Neural cell (in vitro differentiated cells): ENCODE measurements at regions not wholly inside any gene's neighbourhood (a gene's known extent, or its start where the extent isn't known, plus 50 kb on each side); places are given as distances from the start of the nearest gene placed in this dataset.

Experiments
- EP300 ChIP-seq: fragments of 450-650 bp; conservative IDR thresholded peaks from 2 replicates; pipeline ENCODE4 v1.6.1; 2014; ENCODE audit warnings: antibody characterized with exemption, mild to moderate bottlenecking, moderate library complexity; ENCODE audit not compliant: poor library complexity, severe bottlenecking
- EZH2 ChIP-seq: fragments of 200-600, 300-800 bp; shearing (Covaris generic), sonication (generic); IDR thresholded peaks from 2 replicates; pipeline ENCODE4 v1.6.1; 2014; ENCODE audit warnings: antibody characterized with exemption, low read length, borderline replicate concordance, mild to moderate bottlenecking; ENCODE audit not compliant: insufficient read depth, poor library complexity, severe bottlenecking
- POLR2AphosphoS5 ChIP-seq: IDR thresholded peaks from 2 replicates; pipeline ENCODE4 v1.6.1; 2012
- RAD21 ChIP-seq: fragments of 450-650 bp; conservative IDR thresholded peaks from 2 replicates; pipeline ENCODE4 v1.6.1; 2014; ENCODE audit warnings: antibody characterized with exemption, mild to moderate bottlenecking, moderate library complexity
- TAF1 ChIP-seq: IDR thresholded peaks from 2 replicates; pipeline ENCODE4 v1.6.1; 2012; ENCODE audit warnings: low read depth
- TF ChIP-seq, protein P1 (sequence below): fragments of 450-650 bp; IDR thresholded peaks from 2 replicates; pipeline ENCODE4 v1.5.1; 2014; ENCODE audit warnings: antibody characterized with exemption, mild to moderate bottlenecking, moderate library complexity; ENCODE audit not compliant: poor library complexity, severe bottlenecking
- TF ChIP-seq, protein P2 (sequence below): IDR thresholded peaks from 2 replicates; pipeline ENCODE4 v1.6.1; 2012; ENCODE audit warnings: borderline replicate concordance

DNA sequence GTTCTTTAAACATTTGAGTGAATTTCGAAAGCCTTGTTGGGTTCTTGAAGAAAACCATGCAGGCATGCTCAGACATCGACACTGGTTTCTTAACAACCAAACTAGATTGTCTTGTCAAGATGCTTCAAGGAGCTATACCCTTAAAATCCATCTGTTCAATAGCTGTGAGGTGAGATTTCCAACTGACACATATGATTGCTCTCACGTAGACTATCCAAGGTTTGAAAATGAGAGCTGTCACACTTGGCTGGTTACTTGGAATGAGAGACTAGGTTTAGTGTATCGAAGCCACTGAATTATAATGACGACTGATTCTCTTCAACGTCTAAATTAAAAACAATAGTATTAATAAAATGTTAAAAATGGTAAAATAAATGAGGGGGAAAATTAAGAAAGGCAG lies 2725.5 kb downstream of the ARAP2 start:
- TF ChIP-seq, protein P1, sequence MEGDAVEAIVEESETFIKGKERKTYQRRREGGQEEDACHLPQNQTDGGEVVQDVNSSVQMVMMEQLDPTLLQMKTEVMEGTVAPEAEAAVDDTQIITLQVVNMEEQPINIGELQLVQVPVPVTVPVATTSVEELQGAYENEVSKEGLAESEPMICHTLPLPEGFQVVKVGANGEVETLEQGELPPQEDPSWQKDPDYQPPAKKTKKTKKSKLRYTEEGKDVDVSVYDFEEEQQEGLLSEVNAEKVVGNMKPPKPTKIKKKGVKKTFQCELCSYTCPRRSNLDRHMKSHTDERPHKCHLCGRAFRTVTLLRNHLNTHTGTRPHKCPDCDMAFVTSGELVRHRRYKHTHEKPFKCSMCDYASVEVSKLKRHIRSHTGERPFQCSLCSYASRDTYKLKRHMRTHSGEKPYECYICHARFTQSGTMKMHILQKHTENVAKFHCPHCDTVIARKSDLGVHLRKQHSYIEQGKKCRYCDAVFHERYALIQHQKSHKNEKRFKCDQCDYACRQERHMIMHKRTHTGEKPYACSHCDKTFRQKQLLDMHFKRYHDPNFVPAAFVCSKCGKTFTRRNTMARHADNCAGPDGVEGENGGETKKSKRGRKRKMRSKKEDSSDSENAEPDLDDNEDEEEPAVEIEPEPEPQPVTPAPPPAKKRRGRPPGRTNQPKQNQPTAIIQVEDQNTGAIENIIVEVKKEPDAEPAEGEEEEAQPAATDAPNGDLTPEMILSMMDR: no peak
- TF ChIP-seq EP300 (peak; percentile 93), POLR2AphosphoS5 (peak; percentile 70), EZH2 (no peak), RAD21 (peak; percentile 25), TAF1 (no peak)
- TF ChIP-seq, protein P2, sequence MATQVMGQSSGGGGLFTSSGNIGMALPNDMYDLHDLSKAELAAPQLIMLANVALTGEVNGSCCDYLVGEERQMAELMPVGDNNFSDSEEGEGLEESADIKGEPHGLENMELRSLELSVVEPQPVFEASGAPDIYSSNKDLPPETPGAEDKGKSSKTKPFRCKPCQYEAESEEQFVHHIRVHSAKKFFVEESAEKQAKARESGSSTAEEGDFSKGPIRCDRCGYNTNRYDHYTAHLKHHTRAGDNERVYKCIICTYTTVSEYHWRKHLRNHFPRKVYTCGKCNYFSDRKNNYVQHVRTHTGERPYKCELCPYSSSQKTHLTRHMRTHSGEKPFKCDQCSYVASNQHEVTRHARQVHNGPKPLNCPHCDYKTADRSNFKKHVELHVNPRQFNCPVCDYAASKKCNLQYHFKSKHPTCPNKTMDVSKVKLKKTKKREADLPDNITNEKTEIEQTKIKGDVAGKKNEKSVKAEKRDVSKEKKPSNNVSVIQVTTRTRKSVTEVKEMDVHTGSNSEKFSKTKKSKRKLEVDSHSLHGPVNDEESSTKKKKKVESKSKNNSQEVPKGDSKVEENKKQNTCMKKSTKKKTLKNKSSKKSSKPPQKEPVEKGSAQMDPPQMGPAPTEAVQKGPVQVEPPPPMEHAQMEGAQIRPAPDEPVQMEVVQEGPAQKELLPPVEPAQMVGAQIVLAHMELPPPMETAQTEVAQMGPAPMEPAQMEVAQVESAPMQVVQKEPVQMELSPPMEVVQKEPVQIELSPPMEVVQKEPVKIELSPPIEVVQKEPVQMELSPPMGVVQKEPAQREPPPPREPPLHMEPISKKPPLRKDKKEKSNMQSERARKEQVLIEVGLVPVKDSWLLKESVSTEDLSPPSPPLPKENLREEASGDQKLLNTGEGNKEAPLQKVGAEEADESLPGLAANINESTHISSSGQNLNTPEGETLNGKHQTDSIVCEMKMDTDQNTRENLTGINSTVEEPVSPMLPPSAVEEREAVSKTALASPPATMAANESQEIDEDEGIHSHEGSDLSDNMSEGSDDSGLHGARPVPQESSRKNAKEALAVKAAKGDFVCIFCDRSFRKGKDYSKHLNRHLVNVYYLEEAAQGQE: no peak
